PC-3 (cell line): ENCODE measurements at regions not wholly inside any gene's neighbourhood (a gene's known extent, or its start where the extent isn't known, plus 50 kb on each side); places are given as distances from the start of the nearest gene placed in this dataset.

Source experiments
- ATAC-seq: fragments of 200-7000 bp; cut with Tn5 transposase; 2 replicates; pipeline ENCODE4 v1.9.1; 2020; ENCODE audit warnings: mild to moderate bottlenecking, moderate library complexity
- BruUV-seq: library from RNA; stranded (reverse); fragments of 400-500 nt; replicated peaks from 2 replicates; lab custom pipeline; 2021; lab: Mats Ljungman, UMichigan
- CTCF ChIA-PET: fragments of 300-600 bp; sonication (Branson Sonifier 250); formaldehyde crosslinking; loops from one replicate; lab custom pipeline; 2022; ENCODE audit warnings: antibody characterized with exemption; lab: Charles Lee
- POLR2A ChIA-PET: fragments of 300-600 bp; sonication (Branson Sonifier 250); formaldehyde crosslinking; loops from one replicate; lab custom pipeline; 2022; ENCODE audit warnings: antibody characterized with exemption; ENCODE audit not compliant: unreplicated experiment; lab: Charles Lee
- DNase-seq: peaks from one replicate; pipeline ENCODE4 v3.0.0-alpha.2; 2015
- H2AFZ ChIP-seq: fragments of 300-600 bp; sonication (generic); 2 replicates; pipeline ENCODE4 v1.6.0; 2016; ENCODE audit warnings: antibody characterized with exemption, low read length
- H3F3A ChIP-seq: fragments of 300-600 bp; sonication (generic); one replicate; pipeline ENCODE4 v1.6.0; 2017; ENCODE audit warnings: antibody characterized with exemption, low read length, control low read depth, mild to moderate bottlenecking; ENCODE audit not compliant: unreplicated experiment
- H3K27ac ChIP-seq: fragments of 300-600 bp; sonication (generic); 2 replicates; pipeline ENCODE4 v1.5.1; 2016; ENCODE audit warnings: mild to moderate bottlenecking, low read length
- H3K27me3 ChIP-seq: fragments of 300-600 bp; sonication (generic); 2 replicates; pipeline ENCODE4 v1.6.1; 2016; ENCODE audit warnings: low read length, mixed read lengths
- H3K36me3 ChIP-seq: fragments of 300-600 bp; sonication (generic); 2 replicates; pipeline ENCODE4 v1.6.1; 2016; ENCODE audit warnings: low read depth, mixed run types, low read length, mixed read lengths
- H3K4me1 ChIP-seq: fragments of 300-600 bp; sonication (generic); 2 replicates; pipeline ENCODE4 v1.5.1; 2016; ENCODE audit warnings: low read length; ENCODE audit not compliant: insufficient read depth
- H3K4me2 ChIP-seq: fragments of 300-600 bp; sonication (generic); 2 replicates; pipeline ENCODE4 v1.6.0; 2016; ENCODE audit warnings: low read length
- H3K4me3 ChIP-seq: fragments of 300-600 bp; sonication (generic); 2 replicates; pipeline ENCODE4 v1.5.1; 2016; ENCODE audit warnings: mild to moderate bottlenecking, low read length, mixed read lengths
- H3K79me2 ChIP-seq: fragments of 300-600 bp; sonication (generic); 2 replicates; pipeline ENCODE4 v1.6.1; 2017; ENCODE audit warnings: low read length, mixed read lengths
- H3K9ac ChIP-seq: fragments of 300-600 bp; sonication (generic); 2 replicates; pipeline ENCODE4 v1.6.0; 2016; ENCODE audit warnings: mild to moderate bottlenecking, low read length
- H3K9me2 ChIP-seq: fragments of 300-600 bp; sonication (generic); replicated peaks from 2 replicates; pipeline ENCODE4 v1.6.1; 2016; ENCODE audit warnings: mixed run types, low read length, mixed read lengths
- H3K9me3 ChIP-seq: fragments of 300-600 bp; sonication (generic); 2 replicates; pipeline ENCODE4 v1.6.1; 2016; ENCODE audit warnings: low read length, mixed read lengths
- H4K20me1 ChIP-seq: fragments of 300-600 bp; sonication (generic); 2 replicates; pipeline ENCODE4 v1.6.1; 2016; ENCODE audit warnings: low read length, mixed read lengths
- CTCF ChIP-seq: fragments of 300-600 bp; sonication (generic); conservative IDR thresholded peaks from 2 replicates; pipeline ENCODE4 v1.5.1; 2017; ENCODE audit warnings: antibody characterized with exemption, low read depth, mild to moderate bottlenecking, low read length
- EZH2 ChIP-seq: fragments of 300-600 bp; sonication (generic); IDR thresholded peaks from one replicate; pipeline ENCODE4 v1.6.1; 2017; ENCODE audit warnings: antibody characterized with exemption, mild to moderate bottlenecking, low read length; ENCODE audit not compliant: unreplicated experiment
- EZH2phosphoT487 ChIP-seq: fragments of 300-600 bp; sonication (generic); IDR thresholded peaks from 2 replicates; pipeline ENCODE4 v1.6.1; 2018; ENCODE audit warnings: mild to moderate bottlenecking, antibody characterized with exemption, low read length, borderline replicate concordance
- intact Hi-C: fragments of 100-400 bp; cut with micrococcal nuclease; formaldehyde crosslinking; loops from 2 replicates; pipeline ENCODE4 v1.9.0; 2023

- 0 out of 2 replicates have a peak, but pooled peaks cover 4% of the 10 kb centered on the region for H3K9me3 ChIP-seq
- intact Hi-C loops: no loop called here
- no peak overlapping the region for H3K4me3 ChIP-seq
- POLR2A ChIA-PET: no interaction called here
- H3K9ac ChIP-seq: peak overlapping the region; percentile 70
- H3K9me2 ChIP-seq: no peaks in the 10 kb centered on the region
- no peaks in the 10 kb centered on the region for H4K20me1 ChIP-seq
- peak; percentile 50 for ATAC-seq
- no peaks in the 10 kb centered on the region for H3F3A ChIP-seq
- H3K4me1 ChIP-seq: peaks cover 29% of the 10 kb centered on the region
- H3K4me2 ChIP-seq: peak overlapping the region; percentile 67
- BruUV-seq: no TSS peak
- TF ChIP-seq EZH2phosphoT487 (no peak), CTCF (no peak), EZH2 (no peak)
- H3K36me3 ChIP-seq: no peaks in the 10 kb centered on the region
- H2AFZ ChIP-seq: peak overlapping the region; percentile 71
- CTCF ChIA-PET: no interaction called here
- DNase-seq: peak; percentile 78
- H3K79me2 ChIP-seq: no peaks in the 10 kb centered on the region
- H3K27ac ChIP-seq: peak overlapping the region; percentile 98
- H3K27me3 ChIP-seq: no peaks in the 10 kb centered on the region
These were observed 370.6 kb upstream of the IGFBP3 start for GRCh38 chr7:46291601-46292150.

GRCh38 chr7:46291050-46291438 lies 370.0 kb upstream of the IGFBP3 start:
- CTCF ChIA-PET: no interaction called here
- peak overlapping the region; percentile 70 for H3K9ac ChIP-seq

More at GRCh38 chr7:46291050-46291438, 370.0 kb upstream of the IGFBP3 start:
- no peak for TF ChIP-seq CTCF
- no peak for TF ChIP-seq EZH2phosphoT487
- no peak for TF ChIP-seq EZH2
- no TSS peak for BruUV-seq
- DNase-seq (peak; percentile 75), ATAC-seq (peak; percentile 58)
- no peaks in the 10 kb centered on the region for H3K9me3 ChIP-seq
- intact Hi-C loops: no loop called here
- H3K9me2 ChIP-seq: no peaks in the 10 kb centered on the region
- no peaks in the 10 kb centered on the region for H3K36me3 ChIP-seq
- no peaks in the 10 kb centered on the region for H4K20me1 ChIP-seq
- peak overlapping the region; percentile 67 for H3K4me2 ChIP-seq
- H3K4me1 ChIP-seq: peaks cover 29% of the 10 kb centered on the region
- peak overlapping the region; percentile 98 for H3K27ac ChIP-seq
- H3K4me3 ChIP-seq: no peak overlapping the region
- peak overlapping the region; percentile 71 for H2AFZ ChIP-seq
- H3K79me2 ChIP-seq: no peaks in the 10 kb centered on the region
- no peaks in the 10 kb centered on the region for H3K27me3 ChIP-seq
- H3F3A ChIP-seq: no peaks in the 10 kb centered on the region
- POLR2A ChIA-PET: no interaction called here
